CD4-positive, alpha-beta T cell (primary cell): ENCODE measurements at regions not wholly inside any gene's neighbourhood (a gene's known extent, or its start where the extent isn't known, plus 50 kb on each side); places are given as distances from the start of the nearest gene placed in this dataset.

ENCODE experiments used
- ATAC-seq: fragments of 200-7000 bp; cut with Tn5 transposase; one replicate; pipeline ENCODE4 v1.10.0; 2022; ENCODE audit warnings: mild to moderate bottlenecking; ENCODE audit not compliant: poor library complexity
- CTCF ChIA-PET: fragments of 350-600 bp; sonication (Branson Sonifier 250); formaldehyde crosslinking; loops from one replicate; lab custom pipeline; 2021; ENCODE audit warnings: antibody characterized with exemption, inconsistent platforms; lab: Charles Lee
- POLR2A ChIA-PET: fragments of 350-600 bp; sonication (Branson Sonifier 250); formaldehyde crosslinking; loops from one replicate; lab custom pipeline; 2021; ENCODE audit warnings: antibody characterized with exemption, inconsistent platforms; lab: Charles Lee
- DNase-seq, 14 experiments: peaks; one replicate each; pipeline ENCODE4 v3.0.0-alpha.2; 2013 to 2020; ENCODE audit warnings: mixed read lengths in 2 of 14
- H3K27ac ChIP-seq, 2 donors: one replicate each; pipeline versions ENCODE4 v1.5.1 to v1.7.0; 2013; ENCODE audit warnings: low read length in 2 of 2, low read depth in 1 of 2, mild to moderate bottlenecking in 1 of 2
- H3K27me3 ChIP-seq, 2 experiments: 1 replicate in 1 of 2; 2 replicates in 1 of 2; pipeline versions ENCODE4 v1.6.1 to v1.7.0; 2013; ENCODE audit warnings: low read length in 2 of 2, control low read depth in 1 of 2, mild to moderate bottlenecking in 1 of 2, moderate library complexity in 1 of 2; ENCODE audit not compliant: insufficient read depth in 2 of 2, control insufficient read depth in 1 of 2
- H3K36me3 ChIP-seq: one replicate; pipeline ENCODE4 v1.6.1; 2013; ENCODE audit warnings: low read length, control low read depth; ENCODE audit not compliant: insufficient read depth
- H3K4me1 ChIP-seq: one replicate; pipeline ENCODE4 v1.6.1; 2013; ENCODE audit warnings: low read length, control low read depth; ENCODE audit not compliant: insufficient read depth
- H3K4me3 ChIP-seq: one replicate; pipeline ENCODE4 v1.5.1; 2013; ENCODE audit warnings: mild to moderate bottlenecking, low read length, moderate library complexity
- H3K9me3 ChIP-seq, 2 experiments: 1 replicate in 1 of 2; 2 replicates in 1 of 2; pipeline versions ENCODE4 v1.6.1 to v1.7.0; 2013; ENCODE audit warnings: low read length in 2 of 2, mild to moderate bottlenecking in 2 of 2, control low read depth in 1 of 2, moderate library complexity in 1 of 2; ENCODE audit not compliant: control insufficient read depth in 1 of 2, insufficient read depth in 1 of 2
- H3K27ac Mint-ChIP-seq: one replicate; pipeline ENCODE4 v1.8.0; 2020; ENCODE audit warnings: mixed read lengths
- H3K27me3 Mint-ChIP-seq: one replicate; pipeline ENCODE4 v1.8.0; 2021; ENCODE audit warnings: mixed read lengths
- H3K36me3 Mint-ChIP-seq: one replicate; pipeline ENCODE4 v1.8.0; 2021; ENCODE audit warnings: low read depth, mixed read lengths
- H3K4me1 Mint-ChIP-seq: one replicate; pipeline ENCODE4 v1.8.0; 2021; ENCODE audit warnings: low read depth, mixed read lengths
- H3K4me3 Mint-ChIP-seq: one replicate; pipeline ENCODE4 v1.8.0; 2020; ENCODE audit warnings: mild to moderate bottlenecking, mixed read lengths
- H3K9me3 Mint-ChIP-seq: one replicate; pipeline ENCODE4 v1.8.0; 2020; ENCODE audit warnings: mixed read lengths
- CTCF ChIP-seq: fragments of 200-600 bp; IDR thresholded peaks from one replicate; pipeline ENCODE4 v1.8.0; 2022; ENCODE audit warnings: antibody characterized with exemption, mild to moderate bottlenecking
- intact Hi-C, 2 experiments: fragments of 100-400 bp; cut with DNase I in 1 of 2; cut with micrococcal nuclease in 1 of 2; formaldehyde crosslinking; loops; one replicate each; pipeline versions ENCODE4 v1.15.1 to v1.9.0; 2023 to 2025; cut with DNase I, micrococcal nuclease

- H3K36me3 Mint-ChIP-seq = no peaks in the 10 kb centered on the region
- no peak overlapping the region for H3K27ac Mint-ChIP-seq
- no peaks in the 10 kb centered on the region for H3K27me3 ChIP-seq
- ATAC-seq (no peak), DNase-seq (no peak)
- intact Hi-C loops = no loop called here
- CTCF ChIA-PET = no interaction called here
- no peak overlapping the region for H3K4me3 ChIP-seq
- H3K27me3 Mint-ChIP-seq = no peaks in the 10 kb centered on the region
- POLR2A ChIA-PET = no interaction called here
- H3K4me1 Mint-ChIP-seq = no peaks in the 10 kb centered on the region
- no peak overlapping the region for H3K4me3 Mint-ChIP-seq
- H3K36me3 ChIP-seq = no peaks in the 10 kb centered on the region
- no peaks in the 10 kb centered on the region for H3K4me1 ChIP-seq
- H3K9me3 ChIP-seq = peaks cover 0 to 12% of the 10 kb centered on the region in 2 experiments
- TF ChIP-seq CTCF = no peak
- H3K9me3 Mint-ChIP-seq = no peaks in the 10 kb centered on the region
- no peak overlapping the region for H3K27ac ChIP-seq
Observed at GRCh38 chr2:120926463-120927264, 191.0 kb downstream of the GLI2 start.

- H3K27ac ChIP-seq = no peak overlapping the region
- POLR2A ChIA-PET = no interaction called here
- H3K4me3 ChIP-seq = no peak overlapping the region
- no peaks in the 10 kb centered on the region for H3K4me1 Mint-ChIP-seq
- ATAC-seq = no peak
- no peaks in the 10 kb centered on the region for H3K4me1 ChIP-seq
- H3K9me3 Mint-ChIP-seq = no peaks in the 10 kb centered on the region
- no peaks in the 10 kb centered on the region for H3K36me3 ChIP-seq
- no peaks in the 10 kb centered on the region for H3K36me3 Mint-ChIP-seq
- no peak overlapping the region for H3K4me3 Mint-ChIP-seq
- CTCF ChIA-PET = no interaction called here
- no peak for TF ChIP-seq CTCF
- no peak overlapping the region for H3K27ac Mint-ChIP-seq
- intact Hi-C loops = no loop called here
- H3K27me3 ChIP-seq = no peaks in the 10 kb centered on the region
- no peaks in the 10 kb centered on the region for H3K27me3 Mint-ChIP-seq
- peaks cover 0 to 15% of the 10 kb centered on the region in 2 experiments for H3K9me3 ChIP-seq
- no peak for DNase-seq
Observed at GRCh38 chr2:120927265-120927628, 191.6 kb downstream of the GLI2 start.

GRCh38 chr2:120929829-120930228 lies 194.2 kb downstream of the GLI2 start:
- Histone ChIP-seq H3K9me3 (peaks cover 0 to 17% of the 10 kb centered on the region in 2 experiments), H3K27me3 (no peaks in the 10 kb centered on the region), H3K27ac (no peak overlapping the region), H3K4me3 (no peak overlapping the region), H3K4me1 (no peaks in the 10 kb centered on the region), H3K36me3 (no peaks in the 10 kb centered on the region)
- Mint-ChIP-seq H3K36me3 (no peaks in the 10 kb centered on the region), H3K27me3 (no peaks in the 10 kb centered on the region), H3K27ac (no peak overlapping the region), H3K4me1 (no peaks in the 10 kb centered on the region), H3K4me3 (no peak overlapping the region), H3K9me3 (no peaks in the 10 kb centered on the region)
- ChIA-PET CTCF (no interaction called here), POLR2A (no interaction called here)
- intact Hi-C loops = no loop called here
- TF ChIP-seq CTCF = no peak
- no peak for DNase-seq
- no peak for ATAC-seq
